ENCODE measurements at regions not wholly inside any gene's neighbourhood (a gene's known extent, or its start where the extent isn't known, plus 50 kb on each side); places are given as distances from the start of the nearest gene placed in this dataset.

- TF ChIP-seq CTCF (IDR thresholded peaks at IDR 0.05) (no peak), POLR2A (IDR thresholded peaks at IDR 0.05) (no peak)
Measured at GRCh38 chr15:69579950-69580618, 127.5 kb downstream of the RPLP1 start.
